Left lung (tissue), 4 donors: ENCODE measurements at regions not wholly inside any gene's neighbourhood (a gene's known extent, or its start where the extent isn't known, plus 50 kb on each side); places are given as distances from the start of the nearest gene placed in this dataset.

Experiments used
- ATAC-seq: fragments of 200-7000 bp; cut with Tn5 transposase; one replicate; pipeline ENCODE4 v1.9.1; 2020; ENCODE audit warnings: moderate library complexity
- DNase-seq, 4 donors: peaks; one replicate each; pipeline ENCODE4 v3.0.0-alpha.2; 2013 to 2020
- H3K27ac ChIP-seq, 2 donors: fragments of 200-600 bp; sonication (generic) in 1 of 2; one replicate each; pipeline versions ENCODE4 v1.5.0 to v1.8.0; 2020 to 2021
- H3K27me3 ChIP-seq, 2 donors: fragments of 200-600 bp; sonication (generic) in 1 of 2; one replicate each; pipeline versions ENCODE4 v1.5.0 to v1.8.0; 2020 to 2021
- H3K36me3 ChIP-seq, 2 donors: fragments of 200-600 bp; sonication (generic) in 1 of 2; one replicate each; pipeline versions ENCODE4 v1.5.0 to v1.8.0; 2020 to 2021
- H3K4me1 ChIP-seq, 2 donors: fragments of 200-600 bp; one replicate each; pipeline ENCODE4 v1.8.0; 2021
- H3K4me3 ChIP-seq, 2 donors: fragments of 200-600 bp; sonication (generic) in 1 of 2; one replicate each; pipeline versions ENCODE4 v1.5.0 to v1.8.0; 2020 to 2021; ENCODE audit warnings: mild to moderate bottlenecking in 1 of 2
- H3K9me3 ChIP-seq, 2 donors: fragments of 200-600 bp; sonication (generic) in 1 of 2; one replicate each; pipeline versions ENCODE4 v1.5.0 to v1.8.0; 2020 to 2021
- CTCF ChIP-seq, 2 donors: fragments of 200-600 bp; sonication (generic) in 1 of 2; IDR thresholded peaks; one replicate each; pipeline versions ENCODE4 v1.5.0 to v1.8.0; 2021; ENCODE audit warnings: antibody characterized with exemption in 2 of 2
- intact Hi-C, 2 donors: fragments of 100-400 bp; cut with DNase I; formaldehyde crosslinking; loops; one replicate each; pipeline versions ENCODE4 v1.11.2 to v1.14.2; 2022
- donor health status: DM: no; HTN: yes; CAD: no.
- donor health status: DM: no; HTN: no; CAD: no.

- TF ChIP-seq CTCF (IDR thresholded peaks at IDR 0.05) = no peak
- Histone ChIP-seq H3K27me3 (no peaks in the 10 kb centered on the region), H3K4me3 (no peak overlapping the region), H3K27ac (no peak overlapping the region), H3K4me1 (no peaks in the 10 kb centered on the region), H3K9me3 (no peaks in the 10 kb centered on the region), H3K36me3 (no peaks in the 10 kb centered on the region)
- intact Hi-C loops = no loop called here
- DNase-seq (no peak), ATAC-seq (no peak)
These were observed 378.5 kb downstream of the FGF9 start for GRCh38 chr13:22049384-22049783.

DNA sequence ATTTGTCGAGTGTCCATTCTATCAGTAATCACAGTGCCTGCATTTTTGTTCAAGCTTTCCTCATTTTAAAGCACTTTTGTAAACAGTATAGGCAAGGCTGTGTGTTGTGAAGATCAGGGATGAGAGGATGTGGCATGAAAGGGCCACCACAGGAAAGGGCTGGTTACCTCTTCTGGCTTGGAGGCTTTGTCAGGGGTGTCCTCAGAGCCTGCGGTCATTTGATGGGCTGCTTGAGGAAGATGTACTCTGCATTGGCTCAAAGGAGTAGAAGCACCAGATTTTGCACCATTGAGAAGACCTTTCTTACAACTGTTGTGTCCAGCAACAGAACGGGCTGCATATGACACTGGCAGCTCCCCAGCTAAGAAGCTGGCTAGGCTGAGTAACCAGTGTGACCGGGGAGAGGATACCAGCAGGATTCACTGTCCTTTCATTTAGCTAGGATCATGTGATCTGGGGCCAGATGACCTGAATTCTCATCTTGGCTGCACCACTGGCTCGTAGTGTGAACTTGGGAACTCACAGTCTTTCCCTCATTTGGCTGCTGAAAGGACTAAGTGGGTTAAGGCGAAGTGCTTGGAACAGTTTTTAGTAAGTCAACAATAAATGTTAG, 380.2 kb downstream of the FGF9 start:
- intact Hi-C loops = no loop called here
- DNase-seq (no peak), ATAC-seq (no peak)
- no peaks in the 10 kb centered on the region for H3K9me3 ChIP-seq
- H3K4me3 ChIP-seq = no peak overlapping the region
- H3K36me3 ChIP-seq = no peaks in the 10 kb centered on the region
- H3K27me3 ChIP-seq = no peaks in the 10 kb centered on the region
- no peak overlapping the region for H3K27ac ChIP-seq
- no peaks in the 10 kb centered on the region for H3K4me1 ChIP-seq
- no peak for TF ChIP-seq CTCF (IDR thresholded peaks at IDR 0.05)

DNA sequence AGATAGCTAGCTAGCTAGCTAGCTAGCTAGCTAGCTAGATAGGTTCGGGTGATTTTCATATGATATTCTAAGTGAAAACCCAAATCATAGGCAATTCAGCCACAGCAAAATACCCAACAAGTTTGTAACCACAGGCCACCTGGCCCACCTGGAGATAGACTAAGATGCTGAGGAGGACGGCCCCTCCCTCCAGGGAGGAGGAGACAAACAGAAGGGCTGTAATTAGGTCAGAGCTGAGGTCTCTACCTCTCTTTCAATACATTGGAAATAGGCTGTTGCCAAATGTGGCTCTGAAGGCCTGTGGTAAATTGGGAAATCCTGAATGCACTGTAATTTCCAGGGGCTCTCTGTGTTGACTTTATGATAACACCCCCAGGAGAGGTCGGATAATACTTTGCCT, 382.2 kb downstream of the FGF9 start:
- Histone ChIP-seq H3K4me3 (no peak overlapping the region), H3K36me3 (no peaks in the 10 kb centered on the region), H3K9me3 (no peaks in the 10 kb centered on the region), H3K4me1 (no peaks in the 10 kb centered on the region), H3K27me3 (no peaks in the 10 kb centered on the region), H3K27ac (no peak overlapping the region)
- no peak for DNase-seq
- ATAC-seq = no peak
- TF ChIP-seq CTCF (IDR thresholded peaks at IDR 0.05) = no peak
- intact Hi-C loops = no loop called here

DNA sequence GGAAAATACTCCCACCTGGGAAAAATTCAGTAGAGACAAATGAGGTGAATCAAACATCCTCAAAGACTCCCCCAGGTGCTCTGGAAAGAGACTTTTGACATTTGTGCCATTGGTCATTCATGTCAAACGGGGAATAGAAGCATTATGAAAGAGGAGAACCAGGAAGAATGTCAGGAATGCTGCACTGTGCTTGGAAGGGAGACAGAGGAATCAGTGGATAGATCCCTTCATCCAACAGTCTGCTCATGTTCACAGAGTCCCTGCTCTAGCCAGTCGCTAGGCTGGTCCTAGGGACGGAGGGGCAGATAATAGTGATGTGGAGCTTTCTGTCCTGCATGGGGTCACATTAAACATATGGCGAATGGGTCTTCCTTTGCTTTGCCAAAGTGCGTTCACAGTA, 384.4 kb downstream of the FGF9 start:
- ATAC-seq = no peak
- no peaks in the 10 kb centered on the region for H3K27me3 ChIP-seq
- H3K4me3 ChIP-seq = no peak overlapping the region
- no peaks in the 10 kb centered on the region for H3K36me3 ChIP-seq
- H3K4me1 ChIP-seq = no peaks in the 10 kb centered on the region
- no peak overlapping the region for H3K27ac ChIP-seq
- TF ChIP-seq CTCF (IDR thresholded peaks at IDR 0.05) = no peak
- intact Hi-C loops = no loop called here
- no peaks in the 10 kb centered on the region for H3K9me3 ChIP-seq
- no peak for DNase-seq

DNA sequence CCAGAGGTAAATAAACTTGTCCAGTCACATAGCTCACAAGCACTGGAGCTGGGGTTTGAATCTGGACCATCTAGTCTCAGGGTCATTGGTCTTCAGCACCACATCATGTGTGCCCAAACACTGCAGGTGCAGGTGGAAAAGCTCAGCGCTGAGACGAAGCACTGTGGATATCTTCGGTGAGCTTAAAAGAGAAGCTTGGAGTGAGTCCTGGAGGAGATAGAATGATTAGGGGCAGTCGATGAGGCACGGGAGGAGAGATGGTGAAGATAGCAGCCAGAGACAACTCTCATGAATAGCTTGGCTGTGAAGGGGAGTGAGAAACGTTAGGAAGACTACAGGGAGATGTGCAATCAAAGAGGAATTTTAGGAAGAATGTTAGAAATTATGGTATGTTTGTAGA, 389.3 kb downstream of the FGF9 start:
- no peak overlapping the region for H3K4me3 ChIP-seq
- no peaks in the 10 kb centered on the region for H3K4me1 ChIP-seq
- no peak for ATAC-seq
- no peaks in the 10 kb centered on the region for H3K27me3 ChIP-seq
- H3K27ac ChIP-seq = no peak overlapping the region
- intact Hi-C loops = no loop called here
- no peaks in the 10 kb centered on the region for H3K9me3 ChIP-seq
- H3K36me3 ChIP-seq = no peaks in the 10 kb centered on the region
- no peak for DNase-seq
- no peak for TF ChIP-seq CTCF (IDR thresholded peaks at IDR 0.05)
